ENCODE measurements at regions not wholly inside any gene's neighbourhood (a gene's known extent, or its start where the extent isn't known, plus 50 kb on each side); places are given as distances from the start of the nearest gene placed in this dataset.

DNA sequence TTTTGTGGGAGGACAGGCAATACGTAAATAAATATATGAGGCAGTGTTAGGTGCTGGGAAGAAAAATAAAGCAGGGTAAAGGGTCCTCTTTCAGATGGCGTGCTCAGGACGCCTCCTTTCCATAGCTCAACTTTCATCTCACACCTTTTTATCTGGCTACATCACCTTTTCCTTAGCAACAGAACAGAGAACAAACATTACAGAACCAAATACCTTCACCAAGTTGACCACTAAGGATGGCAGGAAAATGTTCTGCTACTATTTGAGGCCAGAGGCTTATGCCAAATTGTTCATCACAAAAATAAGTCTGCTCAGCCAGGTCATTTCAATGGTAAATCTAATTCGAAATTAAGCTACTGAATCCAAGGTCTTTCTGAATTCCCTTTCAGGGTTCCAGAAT lies 149.2 kb upstream of the C1orf21 start:
- TF ChIP-seq POLR2A (IDR thresholded peaks at IDR 0.05) = no peak
- TF ChIP-seq, protein P1, sequence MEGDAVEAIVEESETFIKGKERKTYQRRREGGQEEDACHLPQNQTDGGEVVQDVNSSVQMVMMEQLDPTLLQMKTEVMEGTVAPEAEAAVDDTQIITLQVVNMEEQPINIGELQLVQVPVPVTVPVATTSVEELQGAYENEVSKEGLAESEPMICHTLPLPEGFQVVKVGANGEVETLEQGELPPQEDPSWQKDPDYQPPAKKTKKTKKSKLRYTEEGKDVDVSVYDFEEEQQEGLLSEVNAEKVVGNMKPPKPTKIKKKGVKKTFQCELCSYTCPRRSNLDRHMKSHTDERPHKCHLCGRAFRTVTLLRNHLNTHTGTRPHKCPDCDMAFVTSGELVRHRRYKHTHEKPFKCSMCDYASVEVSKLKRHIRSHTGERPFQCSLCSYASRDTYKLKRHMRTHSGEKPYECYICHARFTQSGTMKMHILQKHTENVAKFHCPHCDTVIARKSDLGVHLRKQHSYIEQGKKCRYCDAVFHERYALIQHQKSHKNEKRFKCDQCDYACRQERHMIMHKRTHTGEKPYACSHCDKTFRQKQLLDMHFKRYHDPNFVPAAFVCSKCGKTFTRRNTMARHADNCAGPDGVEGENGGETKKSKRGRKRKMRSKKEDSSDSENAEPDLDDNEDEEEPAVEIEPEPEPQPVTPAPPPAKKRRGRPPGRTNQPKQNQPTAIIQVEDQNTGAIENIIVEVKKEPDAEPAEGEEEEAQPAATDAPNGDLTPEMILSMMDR (IDR thresholded peaks at IDR 0.05) = no peak

Data from testis (tissue), 2 donors.